K562 (cell line): ENCODE measurements at regions not wholly inside any gene's neighbourhood (a gene's known extent, or its start where the extent isn't known, plus 50 kb on each side); places are given as distances from the start of the nearest gene placed in this dataset.

Experiments used
- ATF1 ChIP-seq, 2 experiments: fragments of 450-650 bp in 1 of 2; IDR thresholded peaks; 2 replicates each; pipeline ENCODE4 v1.6.1; 2016; ENCODE audit warnings: missing compliant biosample characterization in 1 of 2, missing genetic modification characterization in 1 of 2
- CBFA2T3 ChIP-seq: fragments of 450-650 bp; IDR thresholded peaks from 2 replicates; pipeline ENCODE4 v1.6.1; 2017
- CHD1 ChIP-seq: fragments of 200-600 bp; sonication (generic); IDR thresholded peaks from one replicate; pipeline ENCODE4 v1.6.1; 2012; ENCODE audit warnings: mild to moderate bottlenecking, moderate library complexity, low read length, inconsistent platforms
- CXXC5 ChIP-seq: fragments of 250-450 bp; sonication (Bioruptor Pico); IDR thresholded peaks from 2 replicates; pipeline ENCODE4 v1.8.0; 2022; ENCODE audit warnings: inconsistent platforms, mild to moderate bottlenecking, moderate library complexity
- HDAC3 ChIP-seq: fragments of 450-650 bp; IDR thresholded peaks from 2 replicates; pipeline ENCODE4 v1.6.1; 2018; ENCODE audit warnings: borderline replicate concordance, mild to moderate bottlenecking, moderate library complexity; ENCODE audit not compliant: partially characterized antibody
- HES1 ChIP-seq: fragments of 450-650 bp; IDR thresholded peaks from 2 replicates; pipeline ENCODE4 v1.6.1; 2016; ENCODE audit warnings: low read depth, mild to moderate bottlenecking, moderate library complexity
- HNRNPH1 ChIP-seq: fragments of 200-400 bp; formaldehyde crosslinking; optimal IDR thresholded peaks from 2 replicates; pipeline ENCODE3; 2017; ENCODE audit warnings: low read depth, mild to moderate bottlenecking, low read length, moderate library complexity
- LCOR ChIP-seq: sonication (generic); formaldehyde crosslinking; IDR thresholded peaks from 2 replicates; pipeline ENCODE4 v1.8.0; 2022; ENCODE audit warnings: mild to moderate bottlenecking, missing genetic modification reagents
- NEUROD1 ChIP-seq: fragments of 150-350 bp; IDR thresholded peaks from 2 replicates; pipeline ENCODE4 v1.6.1; 2014; ENCODE audit warnings: borderline replicate concordance, low read length, low read depth; ENCODE audit not compliant: partially characterized antibody
- NR2F6 ChIP-seq: fragments of 450-650 bp; formaldehyde crosslinking; IDR thresholded peaks from 2 replicates; pipeline ENCODE4 v1.4.0; 2020; ENCODE audit warnings: mild to moderate bottlenecking
- SMARCA5 ChIP-seq: fragments of 450-650 bp; IDR thresholded peaks from 2 replicates; pipeline ENCODE4 v1.6.1; 2016
- SUPT5H ChIP-seq: fragments of 450-650 bp; IDR thresholded peaks from 2 replicates; pipeline ENCODE4 v1.6.1; 2016
- U2AF1 ChIP-seq: fragments of 200-400 bp; formaldehyde crosslinking; optimal IDR thresholded peaks from 2 replicates; pipeline ENCODE3; 2017; ENCODE audit warnings: mild to moderate bottlenecking, low read depth, low read length, moderate library complexity
- ZBTB33 ChIP-seq: sonication (generic); formaldehyde crosslinking; IDR thresholded peaks from 2 replicates; pipeline ENCODE4 v1.8.1; 2023; ENCODE audit warnings: mild to moderate bottlenecking, missing genetic modification reagents
- ZNF263 ChIP-seq: sonication (generic); formaldehyde crosslinking; IDR thresholded peaks from 2 replicates; pipeline ENCODE4 v1.8.0; 2022; ENCODE audit warnings: mild to moderate bottlenecking, missing genetic modification reagents, borderline replicate concordance

GRCh38 chr6:28764014-28764723 lies 159.6 kb downstream of the TRIM27 start (continued):
- TF ChIP-seq ZBTB33 (CRISPR knock-in tag) (peak; percentile 19; the same call in 1 of the 2 replicates), NEUROD1 (peak; percentile 44), LCOR (CRISPR knock-in tag) (peak; percentile 86), SMARCA5 (peak; percentile 22; the same call in 1 of the 2 replicates), ZNF263 (CRISPR knock-in tag) (peak; percentile 76; the same call in 1 of the 2 replicates), U2AF1 (no peak), SUPT5H (peak; percentile 74), CBFA2T3 (no peak; the same call in 1 of the 2 replicates), ATF1 (CRISPR knock-in tag; IDR thresholded peaks at IDR 0.05) (no peak), ATF1 (tag; IDR thresholded peaks at IDR 0.05) (peak; percentile 64), CXXC5 (CRISPR knock-in tag) (peak; percentile 91), HNRNPH1 (no peak), HES1 (peak; percentile 59), NR2F6 (CRISPR knock-in tag) (no peak), CHD1 (no peak), HDAC3 (peak; percentile 67)
